ENCODE measurements at regions not wholly inside any gene's neighbourhood (a gene's known extent, or its start where the extent isn't known, plus 50 kb on each side); places are given as distances from the start of the nearest gene placed in this dataset.

GRCh38 chr2:236959036-236959435, 126.7 kb upstream of the COPS8 start:
- H4K91ac ChIP-seq (replicated peaks; ENCODE audit: insufficient read length, low read length), result no peak overlapping the region
- POLR2A ChIA-PET (ENCODE audit: partially characterized antibody), result no interaction called here
- H3K14ac ChIP-seq (ENCODE audit: insufficient read length), result no peak overlapping the region
- no peaks in the 10 kb centered on the region for H3K79me1 ChIP-seq (ENCODE audit: low read depth, low read length)
- no peak overlapping the region for H3K4me3 ChIP-seq (ENCODE audit: extremely low read depth in 1 of 4, insufficient read depth in 2 of 4, low read depth in 3 of 4, low read length in 4 of 4)
- no peaks in the 10 kb centered on the region for H3K4me1 ChIP-seq (replicated peaks in 1 of 4; ENCODE audit: control insufficient read depth in 3 of 4, insufficient read depth in 4 of 4, low read length in 3 of 4)
- no peak for DNase-seq (ENCODE audit: low read depth in 1 of 2, low spot score in 2 of 2)
- H3K4ac ChIP-seq (replicated peaks; ENCODE audit: insufficient read length, low read depth, low read length), result no peak overlapping the region
- H4K20me1 ChIP-seq (replicated peaks in 1 of 2; ENCODE audit: control insufficient read depth in 1 of 2, insufficient read depth in 2 of 2, low read length in 2 of 2), result no peaks in the 10 kb centered on the region
- no peak overlapping the region for H2BK120ac ChIP-seq (replicated peaks; ENCODE audit: low read depth, low read length)
- no peak for FAIRE-seq
- no peak overlapping the region for H3K18ac ChIP-seq (ENCODE audit: extremely low read depth, low read length)
- H3K56ac ChIP-seq (replicated peaks; ENCODE audit: insufficient read length, low read depth, low read length), result no peak overlapping the region
- H4K8ac ChIP-seq (ENCODE audit: extremely low read depth, insufficient read depth, low read length), result no peak overlapping the region
- no peak overlapping the region for H2BK20ac ChIP-seq (ENCODE audit: low read length)
- H2AFZ ChIP-seq (ENCODE audit: low read length), result no peak overlapping the region
- no peak overlapping the region for H2BK5ac ChIP-seq (ENCODE audit: low read depth, low read length)
- H3K36me3 ChIP-seq (ENCODE audit: control insufficient read depth in 2 of 4, insufficient read depth in 4 of 4, low read length in 3 of 4), result no peaks in the 10 kb centered on the region
- no peak overlapping the region for H3K9ac ChIP-seq (replicated peaks in 1 of 4; ENCODE audit: extremely low read depth in 1 of 4, low read depth in 3 of 4, low read length in 3 of 4)
- H3K23me2 ChIP-seq (ENCODE audit: low read depth, low read length), result no peaks in the 10 kb centered on the region
- H3K79me2 ChIP-seq (ENCODE audit: control insufficient read depth in 1 of 2, insufficient read depth in 2 of 2, low read length in 2 of 2), result no peaks in the 10 kb centered on the region
- H3K23ac ChIP-seq (ENCODE audit: insufficient read length), result no peak overlapping the region
- no peak overlapping the region for H4K5ac ChIP-seq (ENCODE audit: insufficient read length, low read depth, low read length)
- no peak overlapping the region for H2BK15ac ChIP-seq (ENCODE audit: low read length)
- CTCF ChIA-PET (ENCODE audit: partially characterized antibody), result no interaction called here
- H3K4me2 ChIP-seq (ENCODE audit: insufficient read depth in 1 of 2, low read depth in 2 of 2, low read length in 2 of 2), result no peak overlapping the region
- H3K27ac ChIP-seq (ENCODE audit: low read depth, low read length), result no peak overlapping the region
- WGBS, 2 experiments (ENCODE audit: extremely low coverage in 1 of 2, insufficient coverage in 1 of 2, insufficient read length in 1 of 2, insufficient replicate concordance in 2 of 2, low coverage in 1 of 2, low lambda C conversion rate in 2 of 2, missing lambda C conversion rate in 1 of 2), result 96% methylated on average over 5 of the region's 5 CpGs; no CpG with 5 or more reads in 1 of the 2 experiments
- H2BK12ac ChIP-seq (ENCODE audit: low read depth, low read length), result no peak overlapping the region
- peaks cover 0 to 3% of the 10 kb centered on the region in 2 experiments; a peak in 1 of 4 replicates for H3K9me3 ChIP-seq (ENCODE audit: insufficient read depth in 2 of 2, low read depth in 1 of 2, low read length in 1 of 2)
- no peaks in the 10 kb centered on the region; a peak in 1 of 7 replicates for H3K27me3 ChIP-seq (replicated peaks in 1 of 4; ENCODE audit: control insufficient read depth in 3 of 4, extremely low read depth in 1 of 4, insufficient read depth in 3 of 4, low read length in 3 of 4)
- H2AK5ac ChIP-seq (ENCODE audit: low read depth, low read length), result no peak overlapping the region
- TF ChIP-seq CHD7 (IDR thresholded peaks at IDR 0.05; ENCODE audit: insufficient replicate concordance, low read length), result no peak

All from H1 (cell line).